HEK293 (cell line): ENCODE measurements at regions not wholly inside any gene's neighbourhood (a gene's known extent, or its start where the extent isn't known, plus 50 kb on each side); places are given as distances from the start of the nearest gene placed in this dataset.

Experiments used
- CTCF ChIP-seq: fragments of 450-650 bp; formaldehyde crosslinking; IDR thresholded peaks from 2 replicates; pipeline ENCODE4 v1.5.1; 2016; ENCODE audit warnings: missing biosample characterization, missing genetic modification characterization
- ZNF121 ChIP-seq: fragments of 450-650 bp; formaldehyde crosslinking; IDR thresholded peaks from 2 replicates; pipeline ENCODE4 v1.5.1; 2016; ENCODE audit warnings: missing biosample characterization, missing genetic modification characterization
- TF ChIP-seq, protein P1 (sequence below): fragments of 450-650 bp; formaldehyde crosslinking; optimal IDR thresholded peaks from 2 replicates; pipeline ENCODE3; 2016; ENCODE audit warnings: missing biosample characterization, mild to moderate bottlenecking, missing genetic modification characterization

DNA sequence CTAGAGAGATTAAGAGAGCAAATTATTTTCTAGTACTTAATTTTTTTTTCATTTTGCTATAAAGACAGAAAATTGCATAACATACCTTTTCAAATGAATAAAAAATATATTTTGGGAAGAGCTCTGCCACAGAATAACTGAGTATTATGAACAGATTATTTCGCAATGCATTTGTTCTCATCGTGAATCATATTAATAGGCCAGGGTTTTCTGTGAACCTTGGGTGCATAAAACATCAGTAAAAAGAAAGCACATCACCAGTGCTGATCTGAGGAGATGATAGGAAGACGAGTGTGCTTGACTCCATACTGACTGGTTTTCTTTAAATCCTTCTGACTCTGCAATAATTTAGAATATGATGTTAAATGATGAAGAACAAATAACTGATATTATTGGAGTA lies 409.1 kb downstream of the CPS1 start:
- TF ChIP-seq ZNF121 (tag by site-specific recombination) (no peak), CTCF (tag by site-specific recombination) (no peak)
- TF ChIP-seq, protein P1, sequence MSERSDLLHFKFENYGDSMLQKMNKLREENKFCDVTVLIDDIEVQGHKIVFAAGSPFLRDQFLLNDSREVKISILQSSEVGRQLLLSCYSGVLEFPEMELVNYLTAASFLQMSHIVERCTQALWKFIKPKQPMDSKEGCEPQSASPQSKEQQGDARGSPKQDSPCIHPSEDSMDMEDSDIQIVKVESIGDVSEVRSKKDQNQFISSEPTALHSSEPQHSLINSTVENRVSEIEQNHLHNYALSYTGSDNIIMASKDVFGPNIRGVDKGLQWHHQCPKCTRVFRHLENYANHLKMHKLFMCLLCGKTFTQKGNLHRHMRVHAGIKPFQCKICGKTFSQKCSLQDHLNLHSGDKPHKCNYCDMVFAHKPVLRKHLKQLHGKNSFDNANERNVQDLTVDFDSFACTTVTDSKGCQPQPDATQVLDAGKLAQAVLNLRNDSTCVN: no peak
